Omental fat pad (tissue), 3 donors: ENCODE measurements at regions not wholly inside any gene's neighbourhood (a gene's known extent, or its start where the extent isn't known, plus 50 kb on each side); places are given as distances from the start of the nearest gene placed in this dataset.

Experiments
- ATAC-seq: fragments of 150-250 bp; one replicate; pipeline ENCODE4 v1.9.1; 2016; ENCODE audit warnings: mild to moderate bottlenecking, moderate library complexity; ENCODE audit not compliant: low FRiP score
- DNase-seq: peaks from one replicate; pipeline ENCODE4 v3.0.0-alpha.2; 2019; ENCODE audit warnings: low spot score
- TF ChIP-seq, protein P1 (sequence below), 3 donors: fragments of 450-650 bp; IDR thresholded peaks; one replicate each; pipeline ENCODE4 v1.5.1; 2016 to 2017; ENCODE audit warnings: antibody characterized with exemption in 3 of 3, mild to moderate bottlenecking in 3 of 3, moderate library complexity in 2 of 3

- no peak for ATAC-seq
- no peak for DNase-seq
- TF ChIP-seq, protein P1, sequence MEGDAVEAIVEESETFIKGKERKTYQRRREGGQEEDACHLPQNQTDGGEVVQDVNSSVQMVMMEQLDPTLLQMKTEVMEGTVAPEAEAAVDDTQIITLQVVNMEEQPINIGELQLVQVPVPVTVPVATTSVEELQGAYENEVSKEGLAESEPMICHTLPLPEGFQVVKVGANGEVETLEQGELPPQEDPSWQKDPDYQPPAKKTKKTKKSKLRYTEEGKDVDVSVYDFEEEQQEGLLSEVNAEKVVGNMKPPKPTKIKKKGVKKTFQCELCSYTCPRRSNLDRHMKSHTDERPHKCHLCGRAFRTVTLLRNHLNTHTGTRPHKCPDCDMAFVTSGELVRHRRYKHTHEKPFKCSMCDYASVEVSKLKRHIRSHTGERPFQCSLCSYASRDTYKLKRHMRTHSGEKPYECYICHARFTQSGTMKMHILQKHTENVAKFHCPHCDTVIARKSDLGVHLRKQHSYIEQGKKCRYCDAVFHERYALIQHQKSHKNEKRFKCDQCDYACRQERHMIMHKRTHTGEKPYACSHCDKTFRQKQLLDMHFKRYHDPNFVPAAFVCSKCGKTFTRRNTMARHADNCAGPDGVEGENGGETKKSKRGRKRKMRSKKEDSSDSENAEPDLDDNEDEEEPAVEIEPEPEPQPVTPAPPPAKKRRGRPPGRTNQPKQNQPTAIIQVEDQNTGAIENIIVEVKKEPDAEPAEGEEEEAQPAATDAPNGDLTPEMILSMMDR (IDR thresholded peaks at IDR 0.05), result no peak
Observed at GRCh38 chr13:30097701-30098100, 209.7 kb downstream of the KATNAL1 start.

- ATAC-seq (no peak), DNase-seq (no peak)
- TF ChIP-seq, protein P1 (IDR thresholded peaks at IDR 0.05), result no peak
Observed at GRCh38 chr13:30097089-30097488, 210.3 kb downstream of the KATNAL1 start.

GRCh38 chr13:30094015-30094414 is 213.3 kb downstream of the KATNAL1 start:
- TF ChIP-seq, protein P1 (IDR thresholded peaks at IDR 0.05), result no peak

DNA sequence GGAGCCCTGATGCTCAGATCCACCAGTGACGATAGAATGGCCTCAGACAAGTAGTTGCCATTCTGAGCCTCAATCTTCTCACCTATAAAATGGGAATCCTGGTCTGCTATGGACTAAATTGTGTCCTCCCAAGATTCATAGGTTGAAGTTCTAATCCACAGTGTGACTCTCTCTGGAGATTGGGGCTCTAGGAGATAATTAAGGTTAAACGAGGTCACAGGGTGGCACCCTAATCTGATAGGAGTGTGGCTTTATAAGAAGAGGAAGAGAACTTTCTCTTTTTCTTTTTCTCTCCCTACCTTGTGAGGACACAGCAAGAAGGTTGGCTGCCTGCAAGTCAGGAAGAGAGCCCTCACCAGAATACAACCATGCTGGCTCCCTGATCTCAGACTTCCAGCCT is 214.1 kb downstream of the KATNAL1 start:
- DNase-seq, result no peak
- TF ChIP-seq, protein P1 (IDR thresholded peaks at IDR 0.05), result no peak
- ATAC-seq, result no peak

More at GRCh38 chr13:30094015-30094414, 213.3 kb downstream of the KATNAL1 start:
- no peak for ATAC-seq
- DNase-seq, result no peak

DNA sequence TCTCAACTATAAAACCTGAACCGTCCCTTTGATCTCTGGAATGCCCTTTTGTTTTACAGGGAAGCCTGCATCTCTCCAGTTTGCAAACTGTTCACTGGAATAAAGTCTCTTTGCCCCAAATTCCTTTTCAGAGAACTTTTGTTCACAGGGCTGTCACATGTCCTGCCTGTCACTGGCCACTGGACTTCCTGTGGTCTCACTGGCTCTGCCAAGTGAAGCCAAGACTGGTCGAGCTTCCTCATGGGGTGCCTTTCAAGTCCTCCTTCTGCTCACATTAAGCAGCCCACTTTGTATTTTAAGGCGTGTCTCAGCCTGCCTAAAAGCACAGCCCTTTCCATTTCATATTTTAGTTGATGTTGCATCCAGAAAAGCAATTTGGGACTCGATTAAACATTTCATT is 215.7 kb downstream of the KATNAL1 start:
- ATAC-seq (no peak), DNase-seq (no peak)
- TF ChIP-seq, protein P1 (IDR thresholded peaks at IDR 0.05), result no peak

GRCh38 chr13:30091035-30091434 is 216.3 kb downstream of the KATNAL1 start:
- DNase-seq (no peak), ATAC-seq (no peak)
- TF ChIP-seq, protein P1 (IDR thresholded peaks at IDR 0.05), result no peak

DNA sequence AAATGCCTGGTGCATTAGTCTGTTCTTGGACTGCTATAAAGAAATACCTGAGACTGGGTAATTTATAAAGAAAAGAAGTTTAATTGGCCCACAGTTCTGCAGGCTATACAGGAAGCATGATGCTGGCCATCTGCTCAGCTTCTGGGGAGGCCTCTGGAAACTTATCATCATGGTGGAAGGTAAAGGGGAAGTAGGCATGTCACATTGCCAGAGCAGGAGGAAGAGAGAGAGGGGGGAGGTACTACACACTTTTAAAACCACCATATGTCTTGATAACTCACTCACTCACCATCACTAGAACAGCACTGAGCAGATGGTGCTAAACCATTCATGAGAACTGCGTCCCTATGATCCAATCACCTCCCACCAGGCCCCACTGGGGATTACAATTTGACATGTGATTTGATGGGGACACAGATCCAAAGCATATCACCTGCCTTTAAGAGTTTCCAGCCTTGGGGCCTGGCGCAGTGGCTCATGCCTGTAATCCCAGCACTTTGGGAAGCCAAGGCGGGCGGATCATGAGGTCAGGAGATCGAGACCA is 219.0 kb downstream of the KATNAL1 start:
- DNase-seq, result no peak
- TF ChIP-seq, protein P1 (IDR thresholded peaks at IDR 0.05), result no peak
- no peak for ATAC-seq
